BE2C (cell line): ENCODE measurements at regions not wholly inside any gene's neighbourhood (a gene's known extent, or its start where the extent isn't known, plus 50 kb on each side); places are given as distances from the start of the nearest gene placed in this dataset.

ENCODE experiments used
- DNase-seq: peaks from one replicate; pipeline ENCODE4 v3.0.0-alpha.2; 2020
- H3K27me3 ChIP-seq: fragments of 250-450 bp; sonication (Bioruptor Pico); 2 replicates; pipeline ENCODE4 v1.5.1; 2020; ENCODE audit warnings: mild to moderate bottlenecking
- H3K36me3 ChIP-seq: fragments of 250-450 bp; sonication (Bioruptor Pico); 2 replicates; pipeline ENCODE4 v1.5.1; 2020; ENCODE audit warnings: mild to moderate bottlenecking
- H3K4me1 ChIP-seq: fragments of 250-450 bp; sonication (Bioruptor Pico); 2 replicates; pipeline ENCODE4 v1.5.1; 2020
- H3K4me3 ChIP-seq: 2 replicates; pipeline ENCODE4 v1.5.1; 2011; ENCODE audit warnings: low read depth, low read length
- H3K9me3 ChIP-seq: fragments of 250-450 bp; sonication (Bioruptor Pico); 2 replicates; pipeline ENCODE4 v1.5.1; 2020
- CTCF ChIP-seq: IDR thresholded peaks from 2 replicates; pipeline ENCODE4 v1.5.1; 2012; ENCODE audit warnings: mild to moderate bottlenecking, low read depth, low read length

- H3K9me3 ChIP-seq, result no peaks in the 10 kb centered on the region
- H3K27me3 ChIP-seq, result no peaks in the 10 kb centered on the region
- no peak for DNase-seq
- TF ChIP-seq CTCF, result no peak
- H3K4me3 ChIP-seq, result no peak overlapping the region
- H3K36me3 ChIP-seq, result no peaks in the 10 kb centered on the region
- H3K4me1 ChIP-seq, result no peaks in the 10 kb centered on the region
Measured at GRCh38 chr1:239539812-239540211, 153.4 kb downstream of the CHRM3 start.

GRCh38 chr1:239543873-239544272, 157.5 kb downstream of the CHRM3 start:
- H3K36me3 ChIP-seq, result no peaks in the 10 kb centered on the region
- H3K27me3 ChIP-seq, result no peaks in the 10 kb centered on the region
- H3K9me3 ChIP-seq, result no peaks in the 10 kb centered on the region
- no peak overlapping the region for H3K4me3 ChIP-seq
- TF ChIP-seq CTCF, result no peak
- no peak for DNase-seq
- H3K4me1 ChIP-seq, result no peaks in the 10 kb centered on the region

GRCh38 chr1:239545466-239545865, 159.1 kb downstream of the CHRM3 start:
- H3K4me1 ChIP-seq, result no peaks in the 10 kb centered on the region
- no peak for TF ChIP-seq CTCF
- no peaks in the 10 kb centered on the region for H3K36me3 ChIP-seq
- H3K9me3 ChIP-seq, result no peaks in the 10 kb centered on the region
- no peaks in the 10 kb centered on the region for H3K27me3 ChIP-seq
- no peak for DNase-seq
- no peak overlapping the region for H3K4me3 ChIP-seq

GRCh38 chr1:239547987-239548386, 161.6 kb downstream of the CHRM3 start:
- no peaks in the 10 kb centered on the region; the same call in 1 of the 2 replicates for H3K4me1 ChIP-seq
- DNase-seq, result no peak
- H3K27me3 ChIP-seq, result no peaks in the 10 kb centered on the region
- no peak for TF ChIP-seq CTCF
- no peak overlapping the region for H3K4me3 ChIP-seq
- no peaks in the 10 kb centered on the region for H3K9me3 ChIP-seq
- H3K36me3 ChIP-seq, result no peaks in the 10 kb centered on the region

- no peak for DNase-seq
- Histone ChIP-seq H3K27me3 (no peaks in the 10 kb centered on the region), H3K9me3 (no peaks in the 10 kb centered on the region), H3K4me1 (no peaks in the 10 kb centered on the region; the same call in 1 of the 2 replicates), H3K36me3 (no peaks in the 10 kb centered on the region), H3K4me3 (no peak overlapping the region)
- TF ChIP-seq CTCF, result no peak
Measured at GRCh38 chr1:239550178-239550577, 163.8 kb downstream of the CHRM3 start.

GRCh38 chr1:239555350-239555749, 169.0 kb downstream of the CHRM3 start:
- no peak overlapping the region for H3K4me3 ChIP-seq
- H3K4me1 ChIP-seq, result no peaks in the 10 kb centered on the region; the same call in 1 of the 2 replicates
- H3K36me3 ChIP-seq, result no peaks in the 10 kb centered on the region
- H3K27me3 ChIP-seq, result no peaks in the 10 kb centered on the region
- TF ChIP-seq CTCF, result no peak
- no peaks in the 10 kb centered on the region for H3K9me3 ChIP-seq
- no peak for DNase-seq
